Gastrocnemius medialis (tissue), 4 donors: ENCODE measurements at regions not wholly inside any gene's neighbourhood (a gene's known extent, or its start where the extent isn't known, plus 50 kb on each side); places are given as distances from the start of the nearest gene placed in this dataset.
A peak's percentile ranks its signal among the peaks of the same experiment; 100 is the strongest.

Source experiments
- ATAC-seq, 2 donors: fragments of 150-250 bp; one replicate each; pipeline ENCODE4 v1.9.1; 2016
- DNase-seq, 2 donors: peaks; one replicate each; pipeline ENCODE4 v3.0.0-alpha.2; 2019
- H3K27ac ChIP-seq, 4 donors: fragments of 200-600 bp; sonication (generic); 1 replicate in 1 of 4; 2 replicates in 3 of 4; pipeline ENCODE4 v1.5.1; 2016 to 2018; ENCODE audit warnings: mild to moderate bottlenecking in 2 of 4, moderate library complexity in 1 of 4
- H3K27me3 ChIP-seq, 3 donors: fragments of 200-600 bp; sonication (generic) in 2 of 3; 1 replicate in 1 of 3; 2 replicates in 2 of 3; pipeline versions ENCODE4 v1.5.1 to v1.6.0; 2016 to 2019; ENCODE audit warnings: mild to moderate bottlenecking in 1 of 3, moderate library complexity in 1 of 3
- H3K36me3 ChIP-seq, 2 donors: fragments of 200-600 bp; sonication (generic) in 1 of 2; one replicate each; pipeline ENCODE4 v1.5.1; 2017 to 2018
- H3K4me1 ChIP-seq, 2 donors: fragments of 200-600 bp; sonication (generic) in 1 of 2; one replicate each; pipeline ENCODE4 v1.5.1; 2016 to 2017; ENCODE audit warnings: mild to moderate bottlenecking in 2 of 2
- H3K4me3 ChIP-seq, 4 donors: fragments of 200-600 bp; sonication (generic) in 3 of 4; 1 replicate in 1 of 4; 2 replicates in 3 of 4; pipeline ENCODE4 v1.5.1; 2016 to 2019; ENCODE audit warnings: mild to moderate bottlenecking in 2 of 4
- H3K9me3 ChIP-seq, 3 donors: fragments of 200-600 bp; sonication (generic) in 2 of 3; 1 replicate in 1 of 3; 2 replicates in 2 of 3; pipeline ENCODE4 v1.5.1; 2016 to 2019
- CTCF ChIP-seq, 5 experiments: fragments of 450-650 bp in 3 of 5; fragments of 200-600 bp in 2 of 5; sonication (generic) in 2 of 5; IDR thresholded peaks in 4 of 5; conservative IDR thresholded peaks in 1 of 5; 1 replicate in 4 of 5; 2 replicates in 1 of 5; pipeline ENCODE4 v1.5.1; 2016 to 2019; ENCODE audit warnings: antibody characterized with exemption in 5 of 5, mild to moderate bottlenecking in 3 of 5, moderate library complexity in 3 of 5
- POLR2A ChIP-seq, 2 donors: fragments of 450-650 bp; IDR thresholded peaks; one replicate each; pipeline ENCODE4 v1.6.1; 2017; ENCODE audit warnings: antibody characterized with exemption in 2 of 2, mild to moderate bottlenecking in 2 of 2, moderate library complexity in 2 of 2
- in situ Hi-C, 4 donors: fragments of 200-750 bp; cut with MboI; loops; one replicate each; pipeline versions ENCODE4 v1.15.0 to v1.8.0; 2017; ENCODE audit warnings: low sequenced_read_pairs in 4 of 4
- intact Hi-C: fragments of 100-400 bp; cut with DNase I; formaldehyde crosslinking; loops from one replicate; pipeline ENCODE4 v1.15.1; 2023; ENCODE audit warnings: low total_unique reads

GRCh38 chr4:138092060-138092459, 150.1 kb downstream of the SLC7A11 start:
- ATAC-seq (no peak), DNase-seq (no peak)
- intact Hi-C loops, result loop anchor here (10.0 kb wide), 1 partner anchor 783 kb away; no protein-coding TSS in a partner anchor
- no peaks in the 10 kb centered on the region for H3K36me3 ChIP-seq
- H3K27me3 ChIP-seq, result no peaks in the 10 kb centered on the region
- in situ Hi-C loops, result loop anchor here in 1 of 4 donors (10.0 kb wide), 1 partner anchor 967 kb away; no protein-coding TSS in a partner anchor
- H3K27ac ChIP-seq, result no peak overlapping the region
- H3K4me3 ChIP-seq, result no peak overlapping the region
- no peaks in the 10 kb centered on the region for H3K9me3 ChIP-seq
- peaks cover 4% of the 10 kb centered on the region in 2 donors for H3K4me1 ChIP-seq
- no peak for TF ChIP-seq CTCF (IDR thresholded peaks at IDR 0.05 in 4 of 5, conservative IDR thresholded peaks at IDR 0.05 in 1 of 5)
- TF ChIP-seq POLR2A (IDR thresholded peaks at IDR 0.05), result no peak

- in situ Hi-C loops, result loop anchor here in 1 of 4 donors (10.0 kb wide), 1 partner anchor 966 kb away; no protein-coding TSS in a partner anchor
- no peak overlapping the region for H3K27ac ChIP-seq
- no peaks in the 10 kb centered on the region for H3K9me3 ChIP-seq
- intact Hi-C loops, result loop anchor here (1.0 to 10.0 kb wide), 2 partner anchors 55 to 784 kb away; no protein-coding TSS in a partner anchor
- no peak overlapping the region for H3K4me3 ChIP-seq
- peaks cover 14% of the 10 kb centered on the region in 2 donors for H3K4me1 ChIP-seq
- DNase-seq (no peak), ATAC-seq (no peak)
- no peaks in the 10 kb centered on the region for H3K36me3 ChIP-seq
- H3K27me3 ChIP-seq, result no peaks in the 10 kb centered on the region
- TF ChIP-seq POLR2A (IDR thresholded peaks at IDR 0.05) (no peak), CTCF (IDR thresholded peaks at IDR 0.05 in 4 of 5, conservative IDR thresholded peaks at IDR 0.05 in 1 of 5) (no peak)
Observed at GRCh38 chr4:138090918-138091676, 151.1 kb downstream of the SLC7A11 start.

GRCh38 chr4:138090150-138090917, 151.8 kb downstream of the SLC7A11 start:
- peak; percentile 6 to 31 for DNase-seq
- TF ChIP-seq POLR2A (IDR thresholded peaks at IDR 0.05), result no peak
- TF ChIP-seq CTCF (IDR thresholded peaks at IDR 0.05 in 4 of 5, conservative IDR thresholded peaks at IDR 0.05 in 1 of 5), result peak; percentile 60 to 83 (median 73)
- H3K27me3 ChIP-seq, result no peaks in the 10 kb centered on the region
- in situ Hi-C loops (loop anchor here in 1 of 4 donors (10.0 kb wide), 1 partner anchor 966 kb away; no protein-coding TSS in a partner anchor), intact Hi-C loops (loop anchor here (1.0 to 10.0 kb wide), 2 partner anchors 54 to 784 kb away; no protein-coding TSS in a partner anchor)
- H3K27ac ChIP-seq, result peak overlapping the region in 1 of 4 donors; percentile 25
- no peaks in the 10 kb centered on the region for H3K9me3 ChIP-seq
- peak; percentile 80 for ATAC-seq
- H3K4me1 ChIP-seq, result peaks cover 17 to 18% of the 10 kb centered on the region in 2 donors
- H3K36me3 ChIP-seq, result no peaks in the 10 kb centered on the region
- H3K4me3 ChIP-seq, result peak overlapping the region; percentile 30 to 56 (median 34)

GRCh38 chr4:138088449-138089208, 153.5 kb downstream of the SLC7A11 start:
- TF ChIP-seq POLR2A (IDR thresholded peaks at IDR 0.05) (no peak), CTCF (IDR thresholded peaks at IDR 0.05 in 4 of 5, conservative IDR thresholded peaks at IDR 0.05 in 1 of 5) (no peak)
- intact Hi-C loops (loop anchor here (5.0 kb wide), 1 partner anchor 89 kb away; no protein-coding TSS in a partner anchor), in situ Hi-C loops (no loop called here)
- H3K4me1 ChIP-seq, result peaks cover 17 to 18% of the 10 kb centered on the region in 2 donors
- DNase-seq (no peak), ATAC-seq (no peak)
- no peaks in the 10 kb centered on the region for H3K36me3 ChIP-seq
- H3K9me3 ChIP-seq, result no peaks in the 10 kb centered on the region
- no peak overlapping the region for H3K27ac ChIP-seq
- no peak overlapping the region for H3K4me3 ChIP-seq
- H3K27me3 ChIP-seq, result no peaks in the 10 kb centered on the region
